ENCODE measurements at regions not wholly inside any gene's neighbourhood (a gene's known extent, or its start where the extent isn't known, plus 50 kb on each side); places are given as distances from the start of the nearest gene placed in this dataset.

DNA sequence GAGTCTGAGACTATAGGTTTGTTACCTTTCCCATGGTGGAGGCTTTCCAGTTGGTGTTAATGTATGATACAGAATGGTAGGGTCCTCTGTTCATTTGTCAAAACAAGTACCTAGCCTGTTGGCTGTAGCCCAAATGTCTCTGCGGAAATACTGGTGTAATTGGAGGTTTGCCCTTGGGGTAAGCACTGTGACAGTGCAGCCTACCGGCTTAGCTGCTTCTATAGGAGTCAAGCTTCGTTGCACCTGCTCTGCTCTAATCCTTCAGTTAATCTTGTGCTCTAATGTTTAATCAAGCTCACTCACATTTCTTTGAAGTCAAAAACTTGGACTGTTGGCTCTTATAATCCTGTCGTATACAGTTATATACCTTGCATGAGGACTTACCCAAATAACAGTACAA is 203.4 kb downstream of the CCNG2 start:
- TF ChIP-seq, protein P1, sequence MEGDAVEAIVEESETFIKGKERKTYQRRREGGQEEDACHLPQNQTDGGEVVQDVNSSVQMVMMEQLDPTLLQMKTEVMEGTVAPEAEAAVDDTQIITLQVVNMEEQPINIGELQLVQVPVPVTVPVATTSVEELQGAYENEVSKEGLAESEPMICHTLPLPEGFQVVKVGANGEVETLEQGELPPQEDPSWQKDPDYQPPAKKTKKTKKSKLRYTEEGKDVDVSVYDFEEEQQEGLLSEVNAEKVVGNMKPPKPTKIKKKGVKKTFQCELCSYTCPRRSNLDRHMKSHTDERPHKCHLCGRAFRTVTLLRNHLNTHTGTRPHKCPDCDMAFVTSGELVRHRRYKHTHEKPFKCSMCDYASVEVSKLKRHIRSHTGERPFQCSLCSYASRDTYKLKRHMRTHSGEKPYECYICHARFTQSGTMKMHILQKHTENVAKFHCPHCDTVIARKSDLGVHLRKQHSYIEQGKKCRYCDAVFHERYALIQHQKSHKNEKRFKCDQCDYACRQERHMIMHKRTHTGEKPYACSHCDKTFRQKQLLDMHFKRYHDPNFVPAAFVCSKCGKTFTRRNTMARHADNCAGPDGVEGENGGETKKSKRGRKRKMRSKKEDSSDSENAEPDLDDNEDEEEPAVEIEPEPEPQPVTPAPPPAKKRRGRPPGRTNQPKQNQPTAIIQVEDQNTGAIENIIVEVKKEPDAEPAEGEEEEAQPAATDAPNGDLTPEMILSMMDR (conservative IDR thresholded peaks at IDR 0.05; ENCODE audit: low read depth in 2 of 2), result no peak
- TF ChIP-seq POLR2AphosphoS5 (IDR thresholded peaks at IDR 0.05; ENCODE audit: low read depth), result no peak
